CD14-positive monocyte (primary cell): ENCODE measurements at regions not wholly inside any gene's neighbourhood (a gene's known extent, or its start where the extent isn't known, plus 50 kb on each side); places are given as distances from the start of the nearest gene placed in this dataset.

ENCODE experiments used
- DNase-seq, 3 donors: peaks; one replicate each; pipeline ENCODE4 v3.0.0-alpha.2; 2011 to 2022
- H2AFZ ChIP-seq: 2 replicates; pipeline ENCODE4 v1.6.0; 2012; ENCODE audit warnings: mild to moderate bottlenecking, low read depth, low read length, inconsistent platforms; ENCODE audit not compliant: insufficient read depth, poor library complexity, severe bottlenecking
- H3K27ac ChIP-seq, 2 donors: 1 replicate in 1 of 2; 2 replicates in 1 of 2; pipeline ENCODE4 v1.5.1; 2012 to 2013; ENCODE audit warnings: low read length in 2 of 2, control low read depth in 1 of 2, inconsistent platforms in 1 of 2, low read depth in 1 of 2, mild to moderate bottlenecking in 1 of 2
- H3K27me3 ChIP-seq, 2 donors: one replicate each; pipeline versions ENCODE4 v1.6.0 to v1.6.1; 2011 to 2013; ENCODE audit warnings: low read length in 2 of 2; ENCODE audit not compliant: control insufficient read depth in 2 of 2, insufficient read depth in 2 of 2
- H3K36me3 ChIP-seq, 2 donors: replicated peaks in 1 of 2; 1 replicate in 1 of 2; 2 replicates in 1 of 2; pipeline versions ENCODE4 v1.5.1 to v1.6.1; 2012 to 2013; ENCODE audit warnings: low read length in 2 of 2, control low read depth in 1 of 2, inconsistent platforms in 1 of 2, mild to moderate bottlenecking in 1 of 2; ENCODE audit not compliant: insufficient read depth in 2 of 2, control insufficient read depth in 1 of 2
- H3K4me1 ChIP-seq, 2 donors: 1 replicate in 1 of 2; 2 replicates in 1 of 2; pipeline versions ENCODE4 v1.5.1 to v1.6.1; 2012 to 2013; ENCODE audit warnings: low read length in 2 of 2, control low read depth in 1 of 2, inconsistent platforms in 1 of 2, mild to moderate bottlenecking in 1 of 2, moderate library complexity in 1 of 2; ENCODE audit not compliant: insufficient read depth in 2 of 2, control insufficient read depth in 1 of 2
- H3K4me2 ChIP-seq: replicated peaks from 2 replicates; pipeline ENCODE3; 2012; ENCODE audit warnings: low read length, moderate library complexity, mild to moderate bottlenecking; ENCODE audit not compliant: poor library complexity, severe bottlenecking; ENCODE audit errors: extremely low read depth
- H3K4me3 ChIP-seq, 3 experiments: fragments of 200-600 bp in 1 of 3; sonication (generic) in 1 of 3; replicated peaks in 1 of 3; 1 replicate in 2 of 3; 2 replicates in 1 of 3; pipeline ENCODE4 v1.5.1; 2011 to 2013; ENCODE audit warnings: low read length in 3 of 3, mild to moderate bottlenecking in 3 of 3, control low read depth in 2 of 3, low read depth in 2 of 3, inconsistent platforms in 1 of 3, moderate library complexity in 1 of 3
- H3K79me2 ChIP-seq: 2 replicates; pipeline ENCODE4 v1.6.0; 2012; ENCODE audit warnings: mild to moderate bottlenecking, control low read depth, inconsistent platforms, low read length, moderate library complexity; ENCODE audit not compliant: insufficient read depth
- H3K9ac ChIP-seq: 2 replicates; pipeline ENCODE4 v1.6.0; 2017; ENCODE audit warnings: low read length, mild to moderate bottlenecking; ENCODE audit not compliant: insufficient read depth, poor library complexity, severe bottlenecking
- H3K9me3 ChIP-seq, 2 donors: replicated peaks in 1 of 2; 1 replicate in 1 of 2; 2 replicates in 1 of 2; pipeline versions ENCODE4 v1.5.1 to v1.6.1; 2012 to 2013; ENCODE audit warnings: low read length in 2 of 2, control low read depth in 1 of 2; ENCODE audit not compliant: control insufficient read depth in 1 of 2, insufficient read depth in 1 of 2
- H4K20me1 ChIP-seq: 2 replicates; pipeline ENCODE4 v1.6.0; 2012; ENCODE audit warnings: mild to moderate bottlenecking, low read length, control low read depth, moderate library complexity; ENCODE audit not compliant: insufficient read depth
- H3K27ac Mint-ChIP-seq, 7 donors: one replicate each; pipeline ENCODE4 v1.8.0; 2020; ENCODE audit warnings: mild to moderate bottlenecking in 7 of 7, mixed read lengths in 7 of 7, moderate library complexity in 6 of 7, inconsistent platforms in 2 of 7
- H3K27me3 Mint-ChIP-seq, 3 donors: one replicate each; pipeline ENCODE4 v1.8.0; 2021 to 2022; ENCODE audit warnings: low read depth in 3 of 3, mild to moderate bottlenecking in 3 of 3, mixed read lengths in 3 of 3, moderate library complexity in 3 of 3, inconsistent platforms in 1 of 3
- H3K36me3 Mint-ChIP-seq, 2 donors: one replicate each; pipeline ENCODE4 v1.8.0; 2020; ENCODE audit warnings: mixed read lengths in 2 of 2, inconsistent platforms in 1 of 2, mild to moderate bottlenecking in 1 of 2
- H3K4me1 Mint-ChIP-seq: one replicate; pipeline ENCODE4 v1.8.0; 2020; ENCODE audit warnings: mild to moderate bottlenecking, mixed read lengths
- H3K4me3 Mint-ChIP-seq, 2 donors: one replicate each; pipeline ENCODE4 v1.8.0; 2020; ENCODE audit warnings: mild to moderate bottlenecking in 2 of 2, mixed read lengths in 2 of 2, moderate library complexity in 1 of 2
- H3K9me3 Mint-ChIP-seq, 7 donors: one replicate each; pipeline ENCODE4 v1.8.0; 2020 to 2022; ENCODE audit warnings: mixed read lengths in 7 of 7, mild to moderate bottlenecking in 6 of 7, moderate library complexity in 6 of 7, inconsistent platforms in 2 of 7
- WGBS: methylation state at CpG from one replicate; pipeline ENCODE4 v1.1.5; 2013; ENCODE audit warnings: missing lambda C conversion rate; ENCODE audit not compliant: insufficient coverage; 5-methylcytosine and 5-hydroxymethylcytosine counted together
- intact Hi-C, 2 donors: fragments of 100-400 bp; cut with micrococcal nuclease; formaldehyde crosslinking; loops; one replicate each; pipeline versions ENCODE4 v1.15.0 to v1.15.1; 2023
- TF ChIP-seq, protein P1 (sequence below): fragments of 200-600 bp; IDR thresholded peaks from one replicate; pipeline ENCODE4 v1.8.0; 2022; ENCODE audit warnings: antibody characterized with exemption, mild to moderate bottlenecking

DNA sequence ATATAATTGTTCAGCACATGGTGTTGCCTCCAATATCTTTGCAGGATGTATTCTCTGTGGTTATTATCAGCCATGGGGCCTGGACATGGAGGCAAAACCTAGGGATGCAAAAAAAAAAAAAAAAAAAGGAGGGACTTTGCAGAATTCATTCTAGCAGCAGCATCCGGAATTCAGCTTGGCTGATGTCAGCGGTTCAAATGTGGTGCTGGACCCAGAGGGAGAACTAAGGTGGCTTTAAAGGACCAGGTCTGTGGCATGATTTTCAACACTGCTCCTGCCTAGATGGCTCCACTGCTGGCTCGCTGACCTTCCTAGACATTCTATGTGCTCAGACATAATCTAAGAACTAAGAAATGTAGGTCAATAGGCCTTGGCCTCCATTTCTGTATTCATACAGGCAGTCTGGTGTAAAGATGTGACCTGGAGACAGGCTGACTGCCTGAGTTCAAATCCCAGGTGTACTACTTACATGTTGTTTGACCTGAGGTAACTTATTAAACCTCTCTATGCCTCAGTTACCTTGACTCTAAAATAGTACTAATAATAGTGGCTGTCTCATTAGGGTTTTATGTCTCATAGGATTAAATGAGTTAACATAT is 108.6 kb downstream of the PPM1A start:
- H3K27ac ChIP-seq: no peak overlapping the region
- WGBS: no CpG with 5 or more reads among the region's 3 CpGs
- H3K27me3 ChIP-seq: no peaks in the 10 kb centered on the region
- no peak overlapping the region for H2AFZ ChIP-seq
- no peaks in the 10 kb centered on the region for H3K36me3 ChIP-seq
- no peak overlapping the region for H3K4me3 Mint-ChIP-seq
- H3K4me1 Mint-ChIP-seq: no peaks in the 10 kb centered on the region
- no peak overlapping the region for H3K27ac Mint-ChIP-seq
- H3K36me3 Mint-ChIP-seq: no peaks in the 10 kb centered on the region
- no peak overlapping the region for H3K4me2 ChIP-seq
- no peaks in the 10 kb centered on the region for H3K9me3 ChIP-seq
- H3K4me3 ChIP-seq: no peak overlapping the region
- H3K9ac ChIP-seq: no peak overlapping the region
- H4K20me1 ChIP-seq: no peaks in the 10 kb centered on the region
- peaks cover 0 to 4% (median 0%) of the 10 kb centered on the region in 3 donors for H3K27me3 Mint-ChIP-seq
- H3K9me3 Mint-ChIP-seq: peaks cover 0 to 4% (median 2%) of the 10 kb centered on the region in 7 donors
- H3K79me2 ChIP-seq: no peaks in the 10 kb centered on the region
- DNase-seq: no peak
- TF ChIP-seq, protein P1, sequence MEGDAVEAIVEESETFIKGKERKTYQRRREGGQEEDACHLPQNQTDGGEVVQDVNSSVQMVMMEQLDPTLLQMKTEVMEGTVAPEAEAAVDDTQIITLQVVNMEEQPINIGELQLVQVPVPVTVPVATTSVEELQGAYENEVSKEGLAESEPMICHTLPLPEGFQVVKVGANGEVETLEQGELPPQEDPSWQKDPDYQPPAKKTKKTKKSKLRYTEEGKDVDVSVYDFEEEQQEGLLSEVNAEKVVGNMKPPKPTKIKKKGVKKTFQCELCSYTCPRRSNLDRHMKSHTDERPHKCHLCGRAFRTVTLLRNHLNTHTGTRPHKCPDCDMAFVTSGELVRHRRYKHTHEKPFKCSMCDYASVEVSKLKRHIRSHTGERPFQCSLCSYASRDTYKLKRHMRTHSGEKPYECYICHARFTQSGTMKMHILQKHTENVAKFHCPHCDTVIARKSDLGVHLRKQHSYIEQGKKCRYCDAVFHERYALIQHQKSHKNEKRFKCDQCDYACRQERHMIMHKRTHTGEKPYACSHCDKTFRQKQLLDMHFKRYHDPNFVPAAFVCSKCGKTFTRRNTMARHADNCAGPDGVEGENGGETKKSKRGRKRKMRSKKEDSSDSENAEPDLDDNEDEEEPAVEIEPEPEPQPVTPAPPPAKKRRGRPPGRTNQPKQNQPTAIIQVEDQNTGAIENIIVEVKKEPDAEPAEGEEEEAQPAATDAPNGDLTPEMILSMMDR: no peak
- intact Hi-C loops: loop anchor here in 1 of 2 donors (10.0 kb wide), 1 partner anchor 897 kb away; no protein-coding TSS in a partner anchor
- no peaks in the 10 kb centered on the region for H3K4me1 ChIP-seq

DNA sequence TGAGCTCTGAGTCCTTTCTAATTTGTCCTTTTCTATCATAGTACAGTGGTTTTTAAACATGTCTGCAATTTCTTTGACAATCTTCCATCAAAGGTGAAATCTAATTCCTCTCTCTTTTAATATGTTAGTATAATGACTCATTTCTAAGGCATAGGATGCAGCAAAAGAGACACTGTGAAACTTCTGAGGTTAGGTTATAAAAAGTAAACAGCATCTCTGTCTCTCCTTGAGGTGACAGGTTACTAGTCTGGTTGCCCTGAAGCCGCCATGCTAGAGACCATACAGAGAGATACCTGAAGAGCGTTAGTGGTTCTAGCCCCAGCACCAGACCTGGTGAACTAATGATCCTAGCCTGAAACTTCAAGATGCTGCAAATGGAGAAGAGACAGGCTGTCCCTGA is 114.3 kb downstream of the PPM1A start:
- 95% methylated on average over 2 of the region's 2 CpGs for WGBS
- Mint-ChIP-seq H3K4me1 (no peaks in the 10 kb centered on the region), H3K9me3 (peaks cover 2 to 8% (median 2%) of the 10 kb centered on the region in 7 donors), H3K4me3 (no peak overlapping the region), H3K27me3 (peaks cover 4 to 6% (median 4%) of the 10 kb centered on the region in 3 donors), H3K36me3 (no peaks in the 10 kb centered on the region), H3K27ac (no peak overlapping the region)
- Histone ChIP-seq H3K27ac (no peak overlapping the region), H3K9me3 (no peaks in the 10 kb centered on the region), H4K20me1 (no peaks in the 10 kb centered on the region), H2AFZ (no peak overlapping the region), H3K4me2 (no peak overlapping the region), H3K79me2 (no peaks in the 10 kb centered on the region), H3K27me3 (no peaks in the 10 kb centered on the region), H3K4me3 (no peak overlapping the region), H3K36me3 (no peaks in the 10 kb centered on the region), H3K4me1 (no peaks in the 10 kb centered on the region), H3K9ac (no peak overlapping the region)
- intact Hi-C loops: no loop called here
- no peak for DNase-seq
- TF ChIP-seq, protein P1: no peak
